ENCODE measurements at regions not wholly inside any gene's neighbourhood (a gene's known extent, or its start where the extent isn't known, plus 50 kb on each side); places are given as distances from the start of the nearest gene placed in this dataset.
A peak's percentile ranks its signal among the peaks of the same experiment; 100 is the strongest.

DNA sequence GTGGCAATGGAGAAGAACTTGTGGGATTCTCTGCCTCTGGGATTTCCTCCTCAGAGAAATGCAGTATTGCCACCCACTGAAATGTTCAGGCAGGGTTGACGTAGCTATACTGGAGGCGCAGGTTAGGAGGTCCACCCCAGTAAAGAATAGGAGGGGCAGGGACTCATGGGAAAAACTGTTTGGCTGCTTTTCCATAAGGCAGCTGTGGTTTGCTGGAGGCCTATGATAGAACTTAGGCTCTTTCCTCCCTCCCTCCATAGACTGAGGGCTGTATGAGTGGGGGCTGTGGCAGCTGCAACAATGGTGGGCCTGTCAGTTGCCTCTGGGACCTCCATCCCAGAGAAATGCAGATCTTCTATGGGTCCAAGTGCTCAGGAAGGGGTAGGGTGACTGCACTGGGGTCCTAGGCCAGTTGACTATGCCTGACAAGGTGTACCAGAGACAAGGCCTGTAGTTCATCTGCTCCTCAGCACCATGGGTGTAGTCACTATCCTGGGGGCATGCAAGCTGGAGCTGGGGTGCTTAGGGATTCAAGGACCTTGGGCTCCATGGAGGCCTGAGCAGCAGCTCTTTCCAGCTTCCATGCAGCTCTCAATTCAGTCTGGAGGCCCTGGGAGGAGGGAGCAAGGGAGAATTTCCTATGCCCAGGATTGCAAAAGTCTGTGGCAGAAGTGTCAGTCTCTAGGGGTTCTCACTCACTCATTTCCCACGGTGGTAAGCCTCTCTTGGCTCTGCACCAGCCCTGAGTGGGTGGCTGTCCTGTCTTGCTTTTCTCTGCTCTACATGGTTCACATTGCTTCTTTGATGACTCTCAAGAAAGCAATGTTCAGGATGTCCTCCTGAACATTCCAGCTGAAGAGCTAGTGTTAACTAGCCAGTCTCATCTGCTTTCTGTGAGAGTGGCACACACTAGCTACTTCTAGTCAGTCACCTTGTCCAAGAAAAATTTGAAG lies 353.0 kb downstream of the IDS start:
- peak; percentile 13 for DNase-seq (ENCODE audit: low spot score)

DNA sequence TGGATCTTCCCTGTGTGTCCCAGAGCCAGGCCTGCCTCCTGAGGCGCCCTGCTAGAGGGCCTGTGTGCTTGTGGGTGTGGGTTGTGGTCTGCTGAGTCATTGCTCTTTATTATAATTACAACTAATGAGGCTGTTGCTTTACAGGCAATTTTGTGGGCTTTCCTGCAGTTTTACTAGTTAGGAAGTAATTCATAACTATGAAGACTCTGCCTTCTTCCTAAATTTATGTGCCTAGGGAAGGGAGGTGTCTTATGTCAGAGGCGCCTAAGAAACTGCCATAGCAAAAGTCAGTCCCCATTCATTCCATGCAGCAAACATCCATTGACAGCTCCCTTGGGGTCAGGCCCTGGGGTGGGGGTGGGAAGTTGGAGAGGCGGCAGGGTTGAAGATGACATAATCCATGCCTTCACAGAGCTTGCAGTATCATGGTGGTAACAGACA lies 359.2 kb downstream of the IDS start:
- no peak for DNase-seq (ENCODE audit: low spot score)

DNA sequence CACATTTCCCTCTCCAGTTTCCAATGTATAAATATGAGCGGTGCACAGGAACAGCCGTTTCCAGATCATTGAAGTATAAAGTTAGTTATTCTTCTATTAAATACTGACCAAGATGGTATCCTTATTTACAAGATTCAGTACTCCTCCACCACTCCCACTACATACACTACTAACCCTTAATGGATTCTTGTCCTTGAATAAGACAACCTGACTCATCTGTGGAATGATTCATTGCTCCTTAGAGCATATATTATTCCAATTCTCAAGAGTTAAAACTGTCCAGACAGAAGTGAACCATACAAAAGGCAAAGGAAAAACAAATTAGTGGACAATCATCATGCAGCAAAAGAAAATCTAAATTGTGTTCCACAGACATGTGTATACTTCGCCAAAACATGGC lies 373.3 kb downstream of the IDS start:
- DNase-seq (ENCODE audit: low spot score) = no peak

DNA sequence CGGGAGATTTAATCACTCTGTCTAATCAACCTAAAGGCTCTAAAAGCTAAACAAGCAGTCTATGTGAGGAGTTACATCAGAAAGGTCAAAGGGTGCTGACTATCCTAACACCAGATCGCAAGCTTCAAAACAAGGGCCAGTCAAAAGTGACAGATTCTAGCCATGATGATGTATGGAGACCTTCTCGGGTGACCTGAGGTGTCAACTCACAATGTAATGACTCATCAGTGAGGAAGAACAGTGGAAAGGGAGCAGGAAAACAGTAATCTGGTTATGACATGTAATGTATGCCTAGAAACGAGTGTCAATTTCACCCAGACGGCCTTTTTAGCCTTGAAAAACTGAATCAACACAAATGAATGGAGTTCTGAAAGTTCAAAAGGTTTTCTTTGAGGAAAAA lies 375.3 kb downstream of the IDS start:
- no peak for DNase-seq (ENCODE audit: low spot score)

DNA sequence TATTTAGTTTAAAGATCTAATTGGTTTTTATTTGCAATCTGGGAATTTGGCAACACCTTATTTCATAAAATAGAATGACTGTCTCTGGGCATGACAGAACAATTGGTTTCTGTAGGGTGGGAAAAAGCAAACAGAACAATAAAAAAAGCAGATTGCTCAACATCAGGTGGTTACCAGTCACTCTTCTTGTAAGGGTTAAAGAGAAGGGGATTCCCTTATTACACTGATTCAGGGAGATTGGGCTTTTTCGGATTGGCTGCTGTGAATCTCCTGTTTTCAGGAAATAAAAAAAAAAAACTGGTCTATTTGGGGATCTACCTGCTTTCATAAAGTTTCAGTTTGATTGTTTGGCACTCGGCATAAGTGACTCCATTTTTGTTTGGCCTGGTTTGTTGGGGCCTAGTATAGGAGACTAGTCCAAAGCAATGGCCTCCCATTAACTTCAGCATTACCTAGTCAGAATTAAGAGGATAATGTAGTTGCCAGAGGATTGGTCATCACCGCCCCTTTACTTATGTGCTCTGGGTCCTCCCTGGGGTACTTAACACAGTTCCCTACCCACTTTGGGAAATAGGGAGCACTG lies 380.5 kb downstream of the IDS start:
- DNase-seq (ENCODE audit: low spot score) = no peak

DNA sequence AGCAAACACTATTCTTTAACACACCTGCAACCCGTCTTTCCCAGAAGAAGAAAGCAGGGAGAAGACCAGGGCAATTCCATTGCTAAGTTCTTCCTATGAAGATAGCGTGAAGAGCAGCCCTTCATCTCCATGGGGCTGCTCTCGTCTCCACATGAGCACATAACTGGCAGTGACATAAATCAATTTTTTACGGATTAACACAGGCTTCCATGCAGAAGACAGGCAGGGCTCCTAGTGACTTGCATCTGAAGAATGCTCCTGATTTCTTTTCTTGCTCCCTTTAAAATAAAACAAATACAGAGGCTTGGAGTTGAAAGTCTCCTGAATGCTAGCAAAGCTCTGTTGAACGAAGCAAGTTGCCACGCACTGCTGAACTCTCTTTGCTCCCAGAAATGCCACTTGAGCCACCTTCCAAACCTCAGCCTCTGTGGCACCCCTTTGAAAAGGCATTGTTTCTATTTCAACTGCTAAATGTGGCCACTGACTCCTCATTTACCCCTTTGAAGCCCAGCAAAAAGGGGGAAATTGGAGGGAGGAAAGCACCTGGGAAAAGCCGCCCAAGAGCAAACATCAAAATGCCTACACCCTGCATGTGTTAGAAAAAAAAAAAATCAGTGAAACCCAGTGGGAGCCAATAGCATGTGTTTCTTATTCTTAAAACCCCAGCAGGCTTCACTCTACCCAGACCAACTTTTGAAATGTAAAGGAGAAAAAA lies 383.7 kb downstream of the IDS start:
- DNase-seq (ENCODE audit: low spot score) = no peak

DNA sequence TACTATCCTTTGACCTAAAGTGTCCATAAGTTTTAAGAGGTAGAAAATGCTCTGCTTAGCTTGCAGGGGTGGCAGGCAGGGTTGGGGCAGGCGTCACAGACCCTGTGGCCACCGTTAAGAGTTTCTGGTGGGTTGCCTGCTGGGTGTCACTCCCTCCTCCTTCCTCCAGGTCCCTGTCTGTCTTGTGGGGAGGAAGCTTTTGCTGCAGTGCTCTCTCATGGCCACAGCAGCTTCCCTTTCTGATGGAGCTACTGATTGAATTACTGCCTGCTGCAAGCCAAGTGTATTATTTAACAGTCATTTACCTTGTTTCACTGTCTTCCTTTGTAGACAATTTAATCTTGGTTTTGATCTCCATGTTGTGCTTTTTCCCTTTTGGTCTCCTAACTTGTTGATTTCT lies 384.6 kb downstream of the IDS start:
- no peak for DNase-seq (ENCODE audit: low spot score)

DNA sequence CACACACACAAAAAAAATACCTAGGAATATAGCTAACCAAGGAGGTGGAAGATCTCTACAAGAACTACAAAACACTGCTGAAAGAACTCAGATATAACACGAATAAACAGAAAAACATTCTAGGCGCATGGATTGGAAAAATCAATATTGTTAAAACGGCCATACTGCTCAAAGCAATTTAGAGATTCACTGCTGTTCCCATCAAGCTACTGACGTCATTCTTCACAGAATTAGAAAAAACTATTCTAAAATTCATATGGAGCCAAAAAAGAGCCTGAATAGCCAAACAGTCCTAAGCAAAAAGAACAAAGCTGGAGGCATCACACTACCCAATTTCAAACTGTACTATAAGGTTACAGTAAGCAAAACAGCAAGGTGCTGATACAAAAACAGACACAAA lies 390.2 kb downstream of the IDS start:
- DNase-seq (ENCODE audit: low spot score) = no peak

DNA sequence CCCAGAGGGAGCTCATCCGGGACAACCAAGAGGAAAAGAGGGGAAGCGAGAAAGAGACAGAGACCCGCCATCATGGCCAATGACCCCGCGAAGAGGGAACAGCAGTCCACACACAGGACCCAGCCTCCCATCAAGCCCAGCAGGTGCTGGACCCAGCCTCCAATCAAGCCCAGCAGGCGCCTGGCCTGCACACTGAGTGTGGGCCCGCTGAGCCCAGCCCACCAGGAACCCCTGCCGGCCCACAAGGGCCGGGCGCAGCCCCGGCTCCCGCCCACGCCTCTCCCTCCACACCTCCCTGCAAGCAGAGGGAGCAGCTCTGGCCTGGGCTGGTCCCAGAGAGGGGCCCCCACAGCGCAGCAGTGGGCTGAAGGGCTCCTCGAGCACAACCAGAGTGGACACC lies 391.1 kb downstream of the IDS start:
- DNase-seq (ENCODE audit: low spot score) = no peak

DNA sequence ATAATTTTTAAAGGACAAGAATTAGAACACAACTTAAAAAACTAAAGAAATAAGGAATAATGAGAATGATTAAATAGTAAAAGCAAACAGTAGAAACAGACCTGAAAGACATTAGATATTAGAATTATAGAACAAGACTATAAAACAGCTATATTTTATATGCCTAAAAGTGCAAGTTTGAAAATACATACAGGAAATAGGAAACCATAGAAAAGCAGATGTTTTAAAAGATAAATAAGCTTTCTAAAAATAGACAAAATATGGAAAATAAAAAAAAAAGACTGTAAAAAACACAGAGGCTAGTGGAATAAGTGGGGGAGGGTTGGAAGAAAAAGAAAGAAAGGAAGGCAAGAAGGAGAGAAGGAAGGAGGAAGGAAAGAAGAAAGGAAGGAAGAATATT lies 407.3 kb downstream of the IDS start:
- DNase-seq (ENCODE audit: low spot score) = no peak

DNA sequence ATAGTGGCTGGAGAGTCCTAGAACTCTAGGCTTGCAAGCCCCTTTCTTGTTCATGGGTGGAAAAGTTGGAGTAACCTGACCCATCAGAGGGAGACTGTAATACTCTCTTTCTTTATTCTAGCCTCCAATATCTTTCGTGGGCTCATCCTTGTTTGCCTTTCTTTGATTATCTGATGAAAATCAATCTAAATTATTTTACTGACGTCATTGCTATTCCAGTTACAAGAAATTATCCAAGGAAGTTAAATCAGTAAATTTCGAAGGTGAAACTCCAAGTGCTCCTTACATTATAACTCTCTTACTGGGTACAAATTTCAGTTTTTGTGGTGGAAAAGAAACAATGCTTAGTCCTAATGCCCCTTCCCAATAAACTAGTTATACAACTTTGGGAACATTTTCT lies 412.9 kb downstream of the IDS start:
- DNase-seq (ENCODE audit: low spot score) = no peak

DNA sequence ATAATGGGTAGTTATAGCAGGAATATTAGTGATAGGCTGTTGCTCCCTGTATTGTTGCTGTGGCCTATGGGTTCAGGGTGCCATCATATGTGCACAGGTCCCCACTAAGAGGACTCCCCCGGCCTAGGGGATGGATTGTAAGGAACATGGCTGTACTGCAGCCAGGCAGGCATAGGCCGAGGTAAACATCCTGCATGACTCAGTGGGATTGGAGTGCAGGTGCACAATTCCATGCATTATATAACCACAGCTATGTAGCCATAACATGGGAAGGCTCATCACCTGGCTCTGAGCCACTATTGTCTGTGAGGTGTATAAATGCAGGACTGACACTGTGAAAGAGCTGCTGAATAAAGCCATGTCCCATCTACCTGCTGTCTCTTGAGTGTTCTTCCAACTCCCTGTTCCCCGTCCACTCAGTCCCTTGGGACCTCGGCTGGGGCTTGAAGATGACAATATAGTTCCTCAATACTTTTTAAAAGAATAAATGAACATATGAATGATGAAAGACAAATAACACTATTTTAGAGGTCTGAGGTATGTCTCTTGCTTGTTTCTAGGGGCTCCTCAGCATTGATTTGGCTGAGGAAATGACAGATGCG lies 425.2 kb downstream of the IDS start:
- DNase-seq (ENCODE audit: low spot score) = no peak

DNA sequence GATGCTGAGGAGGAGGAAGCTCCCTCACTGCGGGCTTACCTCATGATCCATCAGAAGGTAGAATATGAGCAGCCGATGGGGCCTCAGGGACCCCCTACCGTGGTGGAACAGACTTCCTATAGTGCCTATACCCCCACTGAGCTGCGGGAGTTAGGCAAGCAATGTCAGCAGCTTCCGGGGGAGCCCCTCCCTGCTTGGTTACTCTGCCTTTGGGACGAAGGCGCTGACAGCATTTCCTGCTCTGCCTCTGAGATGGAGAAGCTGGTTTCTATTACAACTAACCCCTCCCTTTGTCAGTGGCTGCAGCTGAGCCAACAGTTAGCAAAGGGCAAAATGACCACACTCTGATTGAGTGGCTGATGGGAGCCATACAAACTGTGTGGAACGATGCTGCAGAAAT lies 430.7 kb downstream of the IDS start:
- peak; percentile 52 for DNase-seq (ENCODE audit: low spot score)

DNA sequence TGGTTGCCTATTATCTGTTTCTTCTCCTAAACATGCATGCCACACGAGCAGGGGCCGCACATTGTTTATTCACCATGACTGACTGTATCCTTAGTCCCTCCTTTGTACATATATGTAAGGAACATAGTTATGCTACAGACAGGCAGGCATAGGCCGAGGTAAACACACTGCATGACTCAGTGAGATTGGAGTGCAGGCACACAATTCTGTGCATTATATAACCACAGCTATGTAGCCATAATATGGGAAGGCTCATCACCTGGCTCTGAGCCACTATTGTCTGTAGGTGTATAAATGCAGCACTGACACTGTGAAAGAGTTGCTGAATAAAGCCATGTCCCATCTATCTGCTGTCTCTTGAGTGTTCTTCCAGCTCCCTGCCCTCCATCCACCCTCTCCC lies 431.6 kb downstream of the IDS start:
- DNase-seq (ENCODE audit: low spot score) = no peak

DNA sequence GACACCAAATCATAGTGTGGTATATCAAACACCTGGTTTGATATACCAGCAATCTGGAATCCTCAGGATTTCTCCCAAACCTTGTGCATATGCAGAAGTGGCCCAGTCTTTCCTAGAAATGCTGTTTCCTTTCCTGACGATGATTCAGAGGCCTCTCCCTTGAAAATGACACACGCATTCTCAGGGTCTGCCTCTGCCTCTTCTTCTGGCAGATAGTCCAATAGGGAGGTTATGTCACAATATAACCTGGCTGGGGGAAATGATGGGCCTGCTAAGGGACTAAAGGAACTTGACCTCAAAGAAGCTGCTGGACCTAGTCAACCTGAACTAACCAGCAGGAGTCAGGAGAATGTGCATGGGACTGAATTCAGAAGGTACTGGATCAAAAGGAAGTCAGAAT lies 435.2 kb downstream of the IDS start:
- no peak for DNase-seq (ENCODE audit: low spot score)

DNA sequence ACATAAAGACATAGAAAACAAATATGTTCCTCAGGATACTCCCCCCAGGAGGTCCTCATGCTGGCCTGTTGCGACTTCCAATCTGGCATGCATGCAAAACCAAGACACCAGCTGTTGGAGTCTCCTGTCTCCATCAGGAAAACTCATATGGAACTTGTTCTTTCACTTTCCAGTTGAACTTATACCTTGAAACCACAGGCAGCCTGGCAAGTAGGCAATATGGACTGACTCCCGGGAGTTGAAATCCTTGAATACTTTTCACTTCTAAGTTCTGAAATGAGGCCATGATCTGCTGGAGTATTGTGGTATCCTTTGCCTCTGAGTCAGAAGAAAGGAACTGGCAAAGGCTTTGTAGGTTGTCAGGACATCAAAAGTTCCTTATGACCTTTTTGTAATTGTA lies 444.2 kb downstream of the IDS start:
- peak; percentile 35 for DNase-seq (ENCODE audit: low spot score)
